ENCODE measurements at regions not wholly inside any gene's neighbourhood (a gene's known extent, or its start where the extent isn't known, plus 50 kb on each side); places are given as distances from the start of the nearest gene placed in this dataset.

- Mint-ChIP-seq H3K4me3 (no peak overlapping the region), H3K27me3 (ENCODE audit: low read depth) (peaks cover 3% of the 10 kb centered on the region), H3K36me3 (ENCODE audit: insufficient read depth in 1 of 3, low read depth in 3 of 3) (no peaks in the 10 kb centered on the region), H3K9me3 (no peaks in the 10 kb centered on the region), H3K4me1 (peaks cover 4 to 5% of the 10 kb centered on the region in 2 experiments), H3K27ac (peak overlapping the region in 1 of 3 experiments; percentile 93; a peak in 1 of 7 replicates)
- Histone ChIP-seq H2BK12ac (ENCODE audit: insufficient read length, low read depth, low read length) (no peak overlapping the region), H4K8ac (replicated peaks; ENCODE audit: insufficient read length, low read depth, low read length) (no peak overlapping the region), H2BK20ac (ENCODE audit: low read depth, low read length, poor library complexity, severe bottlenecking) (no peak overlapping the region), H3K4me1 (ENCODE audit: insufficient read depth, low read length) (no peaks in the 10 kb centered on the region), H3T11ph (ENCODE audit: low read length) (no peak overlapping the region), H3K56ac (ENCODE audit: insufficient read length, low read depth, low read length) (no peak overlapping the region), H3K27me3 (ENCODE audit: insufficient read depth, low read length) (no peaks in the 10 kb centered on the region), H2BK5ac (ENCODE audit: insufficient read length, low read length) (no peak overlapping the region), H3K14ac (ENCODE audit: insufficient read depth, low read length) (no peak overlapping the region), H2AFZ (ENCODE audit: low read length) (no peak overlapping the region), H2BK15ac (ENCODE audit: low read depth, low read length) (no peak overlapping the region), H3K23me2 (ENCODE audit: insufficient read length, low read depth, low read length, poor library complexity, severe bottlenecking) (no peaks in the 10 kb centered on the region), H2BK120ac (ENCODE audit: low read depth, low read length, poor library complexity, severe bottlenecking) (no peak overlapping the region), H3K9me3 (ENCODE audit: control insufficient read depth, low read depth, low read length) (no peaks in the 10 kb centered on the region), H4K20me1 (ENCODE audit: control insufficient read depth, insufficient read depth, insufficient read length) (no peaks in the 10 kb centered on the region), H3K79me1 (ENCODE audit: insufficient read depth, low read depth, low read length, poor library complexity, severe bottlenecking) (no peaks in the 10 kb centered on the region), H3K4ac (ENCODE audit: low read depth, low read length) (no peak overlapping the region), H3K18ac (ENCODE audit: insufficient read length, low read depth, low read length) (no peak overlapping the region), H4K91ac (ENCODE audit: insufficient read length, low read depth, low read length) (no peak overlapping the region), H3K27ac (ENCODE audit: insufficient read length, low read depth, low read length) (no peak overlapping the region), H3K4me2 (ENCODE audit: insufficient read depth, insufficient read length, low read length) (no peak overlapping the region), H4K5ac (ENCODE audit: insufficient read length, low read depth, low read length) (no peak overlapping the region), H3K9ac (ENCODE audit: extremely low read depth, insufficient read length, low read length) (no peak overlapping the region), H3K23ac (ENCODE audit: insufficient read length, low read depth, low read length) (no peak overlapping the region), H3K79me2 (ENCODE audit: insufficient read depth, low read length) (no peaks in the 10 kb centered on the region), H2AK5ac (ENCODE audit: insufficient read length, low read length) (no peak overlapping the region)
- no peak for TF ChIP-seq CTCF (conservative IDR thresholded peaks at IDR 0.05)
- no peak for DNase-seq
- no CpG with 5 or more reads among the region's 7 CpGs for WGBS (ENCODE audit: extremely low coverage, insufficient read length, low lambda C conversion rate)
Measured at GRCh38 chr10:131555406-131555805, 243.9 kb upstream of the TCERG1L start.
